Activated naive CD4-positive, alpha-beta T cell treated with Interleukin-2 at 50 U/mL for 16 hours (primary cell): ENCODE measurements at regions not wholly inside any gene's neighbourhood (a gene's known extent, or its start where the extent isn't known, plus 50 kb on each side); places are given as distances from the start of the nearest gene placed in this dataset.

Experiments used
- DNase-seq: peaks from one replicate; pipeline ENCODE4 v3.0.0-alpha.2; 2020

DNA sequence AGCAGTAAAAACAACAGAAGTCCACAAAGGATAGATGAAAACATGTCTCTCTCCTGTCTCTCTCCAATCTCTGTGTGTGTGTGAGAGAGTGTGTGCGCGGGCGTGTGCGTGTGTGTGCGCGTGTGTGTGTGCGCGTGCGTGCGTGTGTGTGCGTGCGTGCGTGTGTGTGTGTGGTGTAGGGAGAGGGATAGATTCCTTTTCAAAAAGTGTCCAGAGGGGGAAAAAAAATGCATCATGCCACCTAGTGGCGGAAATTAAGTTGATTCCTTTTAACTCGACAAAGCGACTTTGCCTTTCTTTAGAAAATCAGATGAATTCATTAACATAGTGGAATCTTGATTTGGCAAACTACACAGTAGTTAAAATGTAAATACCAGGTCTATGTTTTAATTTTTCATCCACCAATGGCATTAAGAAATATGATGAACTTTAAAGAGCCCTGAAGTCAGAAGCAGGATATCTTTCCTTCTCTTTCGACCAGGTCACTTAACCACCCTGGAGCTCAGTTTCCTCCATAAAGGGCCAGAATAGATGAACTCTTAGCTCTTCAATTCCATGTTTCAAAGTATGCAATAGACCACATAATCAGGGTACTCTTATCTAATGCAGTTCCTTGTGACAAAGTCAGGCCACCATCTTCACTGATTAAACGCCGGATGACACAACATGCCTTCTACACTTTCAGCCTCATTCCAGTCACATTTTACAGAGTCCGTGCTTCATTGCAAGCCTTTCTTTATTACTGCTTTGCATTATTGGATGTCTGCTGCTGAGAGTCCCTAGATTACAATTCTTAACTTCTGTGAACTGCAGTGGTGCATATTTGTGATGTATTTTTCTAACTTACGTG, 162.8 kb downstream of the FBXO8 start:
- DNase-seq: peak; percentile 3

DNA sequence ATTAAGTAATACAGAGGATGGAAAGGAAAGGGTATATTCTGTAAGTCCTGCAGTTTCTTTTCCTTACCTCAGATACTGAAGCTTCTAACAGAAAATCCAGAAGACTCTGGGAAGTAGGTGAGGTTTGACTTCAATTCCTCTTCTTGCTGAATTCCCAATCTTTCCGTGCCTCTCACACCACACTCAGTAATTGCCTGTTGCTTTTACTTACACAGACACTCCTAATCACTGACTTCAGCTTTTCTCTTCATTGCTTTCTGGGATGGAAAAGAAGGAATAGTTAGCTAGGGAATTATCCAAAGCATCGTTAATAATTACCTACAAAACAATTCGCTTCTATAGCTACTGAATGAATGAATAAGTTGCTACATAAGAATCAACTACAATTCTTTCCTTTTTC, 163.6 kb downstream of the FBXO8 start:
- DNase-seq: no peak

DNA sequence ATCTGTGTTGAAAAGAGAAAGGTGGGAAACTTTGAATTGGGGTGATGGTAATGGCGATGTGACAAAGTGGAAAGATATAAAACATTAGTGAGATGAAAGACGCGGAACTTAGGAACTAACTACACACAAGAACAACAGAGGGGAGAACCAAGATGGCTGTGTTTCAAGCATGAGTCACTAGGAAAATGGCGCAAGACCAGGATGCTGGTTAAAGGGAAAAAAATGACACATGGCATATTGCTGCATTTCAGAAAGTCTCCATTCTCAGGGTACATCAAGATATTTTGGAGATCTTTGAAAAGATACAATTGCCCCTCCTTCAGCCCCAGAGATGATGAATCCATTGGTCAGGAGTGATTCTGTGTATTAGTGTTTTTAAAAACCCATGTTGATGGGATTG, 164.4 kb downstream of the FBXO8 start:
- no peak for DNase-seq

DNA sequence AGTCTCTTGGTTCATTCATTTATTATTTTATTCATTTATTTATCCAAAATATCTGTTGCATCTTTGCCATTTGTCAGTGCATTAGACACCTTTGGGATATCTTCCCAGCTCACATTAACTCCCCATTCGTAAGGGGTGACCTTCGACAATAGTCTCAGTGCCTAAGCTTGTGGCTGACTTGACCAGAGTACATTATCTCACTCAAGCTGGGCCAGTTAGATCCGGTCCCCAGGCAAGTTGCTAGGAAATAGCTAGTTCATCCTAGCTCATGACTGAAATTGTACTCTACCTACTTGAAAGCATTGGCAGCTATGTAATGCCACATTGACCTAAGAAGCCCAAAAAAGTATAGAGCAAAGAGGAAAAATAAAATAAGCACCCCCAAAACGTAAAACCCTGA, 165.3 kb downstream of the FBXO8 start:
- no peak for DNase-seq

DNA sequence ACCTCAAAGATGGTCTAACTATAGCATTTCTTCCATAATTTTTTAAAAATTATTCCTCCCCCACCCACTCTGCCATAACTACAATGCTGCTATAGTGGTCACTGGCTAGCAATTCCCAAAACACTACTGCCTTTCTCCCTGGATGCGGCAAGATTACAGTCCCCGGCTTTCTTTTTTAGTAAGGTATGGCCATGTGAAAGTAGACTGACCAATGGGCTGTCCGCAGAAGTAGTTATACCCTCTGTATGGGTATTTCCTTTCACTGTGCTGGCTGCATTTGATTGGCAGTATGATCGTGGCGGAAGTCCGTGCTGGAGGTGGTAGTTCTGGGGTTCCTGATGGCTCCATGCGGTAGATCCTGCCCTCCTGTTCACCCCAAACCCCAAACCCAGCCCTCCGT, 166.0 kb downstream of the FBXO8 start:
- DNase-seq: no peak

DNA sequence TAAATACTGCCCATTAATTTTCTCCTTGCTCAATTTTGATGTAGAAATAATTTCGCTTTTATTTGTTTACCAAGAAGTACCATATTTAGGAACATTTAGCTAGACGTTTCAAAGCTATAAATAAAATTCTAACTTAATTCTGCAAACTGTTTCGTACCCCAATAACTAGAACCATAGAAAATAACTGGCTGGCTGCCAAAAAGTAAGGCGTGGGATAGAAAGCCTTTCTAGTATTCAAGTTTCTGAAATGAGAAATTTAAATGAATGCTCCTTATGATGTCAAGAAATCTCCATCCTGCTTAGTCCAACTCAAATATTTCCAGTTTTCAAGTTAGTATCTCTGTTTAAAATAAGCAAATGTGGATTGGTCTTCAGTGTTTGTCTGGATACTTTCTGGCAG, 167.4 kb downstream of the FBXO8 start:
- no peak for DNase-seq

DNA sequence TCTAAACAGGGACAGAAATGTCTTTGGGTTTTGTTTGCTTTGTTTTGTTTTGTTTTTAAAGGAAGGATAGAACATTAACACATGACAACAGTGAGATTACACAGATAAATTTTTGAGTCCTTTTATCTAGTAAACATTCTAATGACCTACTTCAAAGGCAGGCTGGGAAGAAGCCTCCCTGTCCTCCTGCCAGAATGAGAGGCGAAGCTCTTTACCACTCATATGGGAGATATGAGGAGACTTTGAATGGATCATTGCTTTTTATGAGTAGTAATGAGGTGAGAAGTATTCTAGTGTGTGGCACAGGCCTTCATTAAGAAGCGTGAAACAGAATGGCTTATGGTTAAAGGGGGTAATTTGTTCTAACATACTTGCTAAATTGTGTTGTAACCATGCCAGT, 172.0 kb downstream of the FBXO8 start:
- no peak for DNase-seq

DNA sequence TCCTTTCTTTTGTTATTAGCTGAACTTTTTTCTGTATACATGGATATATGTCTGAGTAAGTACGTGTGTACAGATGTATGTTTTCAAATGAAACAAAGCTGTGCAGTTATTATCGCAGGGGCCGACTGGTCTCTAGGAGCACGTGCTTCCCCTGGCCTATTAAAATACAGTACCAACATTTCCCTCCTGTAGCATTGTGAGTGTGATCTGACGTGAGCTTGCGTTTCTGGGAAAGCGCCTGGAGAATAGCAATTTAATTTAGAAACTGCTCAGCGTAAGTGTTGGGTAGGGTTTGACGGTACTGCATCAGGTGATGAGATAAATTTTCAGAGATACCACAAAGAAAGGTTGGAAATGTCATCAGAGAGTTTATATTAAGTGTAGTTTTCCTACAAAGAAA, 173.3 kb downstream of the FBXO8 start:
- DNase-seq: no peak

DNA sequence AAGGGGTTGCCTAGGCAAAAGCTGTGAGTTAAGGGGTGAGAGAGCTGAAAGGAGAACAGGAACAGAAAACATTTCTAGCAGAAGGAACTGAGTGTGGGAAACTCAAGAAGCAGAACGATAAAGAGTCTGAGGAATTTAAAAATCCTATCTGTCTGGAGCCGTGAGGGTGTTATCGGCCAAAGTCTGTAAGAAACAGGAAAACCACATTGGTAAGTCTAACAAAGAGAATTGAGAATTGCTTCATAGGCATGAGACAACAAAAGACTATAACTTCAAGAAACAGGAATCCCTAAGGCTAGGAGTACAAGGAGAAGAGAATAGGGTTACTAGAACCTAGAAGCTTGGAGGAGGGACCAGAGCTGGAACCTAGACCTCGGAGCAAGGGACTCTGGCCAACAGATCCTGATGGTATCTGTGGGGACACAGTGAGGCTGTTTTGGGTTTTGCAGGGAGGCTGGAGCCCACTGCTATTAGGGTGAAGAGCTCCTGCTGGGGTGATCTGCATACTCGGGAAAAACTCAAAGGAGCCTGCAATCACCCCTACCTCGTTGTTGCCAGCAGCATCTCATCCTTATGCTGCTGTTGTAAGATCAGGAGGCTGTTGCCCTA, 175.6 kb downstream of the FBXO8 start:
- DNase-seq: no peak

DNA sequence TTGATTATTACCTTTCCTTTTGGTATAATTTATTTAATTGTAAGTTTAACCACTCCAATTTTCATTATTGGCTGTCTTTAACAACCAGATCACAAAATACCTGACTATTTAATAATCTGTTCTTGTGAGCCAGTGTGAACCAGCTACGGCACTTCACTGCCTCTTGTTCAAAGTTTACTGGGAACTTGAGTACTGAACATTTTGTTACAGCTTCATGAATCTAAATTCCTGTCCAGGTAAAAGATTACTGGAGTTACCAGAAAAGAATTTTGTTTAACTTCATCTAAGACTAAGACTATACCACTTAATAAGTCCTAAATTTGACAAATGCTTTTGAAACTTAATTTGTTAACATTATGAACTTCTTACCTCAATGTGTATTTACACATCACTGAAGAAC, 178.3 kb downstream of the FBXO8 start:
- no peak for DNase-seq

DNA sequence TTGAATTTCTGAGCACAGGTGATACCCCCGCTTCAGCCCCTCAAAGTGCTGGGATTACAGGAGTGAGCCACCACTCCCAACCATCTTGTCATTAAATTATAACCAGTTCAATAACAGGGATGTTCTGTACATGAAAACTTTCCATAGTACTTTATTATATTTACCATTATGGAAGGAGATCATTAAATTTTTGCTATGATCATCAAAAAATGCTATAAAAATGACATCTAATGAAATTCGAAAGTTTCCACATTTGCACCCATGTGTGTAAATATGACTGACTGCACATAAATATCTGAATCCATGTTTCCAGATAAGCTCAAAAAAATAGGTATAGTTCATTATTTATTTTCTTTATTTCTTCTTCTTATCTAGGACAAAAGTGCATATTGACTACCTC, 182.6 kb downstream of the FBXO8 start:
- no peak for DNase-seq

DNA sequence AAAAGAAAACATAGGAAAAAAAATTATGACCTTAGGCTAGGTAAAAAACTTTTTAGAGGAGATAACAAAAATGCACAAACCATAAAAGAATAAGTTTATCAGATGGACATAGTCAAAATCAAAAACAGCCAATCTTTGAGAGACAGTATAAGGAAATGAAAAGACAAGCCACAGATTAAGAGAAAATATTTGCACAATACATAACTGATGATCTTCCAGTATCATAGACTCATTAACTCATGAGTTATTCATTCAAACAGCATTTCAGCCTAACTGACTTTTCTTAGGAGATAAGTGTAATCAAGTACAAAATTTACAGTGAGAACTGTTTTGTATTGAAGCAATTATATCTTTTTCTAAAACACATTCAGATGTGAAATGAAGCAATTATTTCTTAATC, 183.8 kb downstream of the FBXO8 start:
- no peak for DNase-seq

DNA sequence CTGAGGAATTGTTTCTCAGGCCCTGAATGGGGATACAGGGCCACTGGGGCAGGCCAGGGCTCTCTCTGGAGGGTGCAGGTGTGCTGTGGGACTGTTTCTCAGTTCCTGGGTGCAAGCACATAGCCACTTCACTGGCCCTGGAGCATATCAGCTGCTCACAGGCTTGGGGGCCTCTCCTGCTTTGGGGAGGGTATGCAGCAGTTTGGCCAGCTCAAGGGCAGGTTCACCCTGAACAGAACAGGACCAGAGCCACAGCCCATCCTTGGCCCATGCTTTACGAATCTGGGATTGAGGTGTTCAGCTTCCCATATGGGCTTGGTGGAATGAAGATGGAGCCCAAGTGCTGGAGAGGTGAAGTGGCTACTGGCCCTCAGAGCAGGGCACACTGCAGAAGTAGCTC, 186.5 kb downstream of the FBXO8 start:
- DNase-seq: no peak

DNA sequence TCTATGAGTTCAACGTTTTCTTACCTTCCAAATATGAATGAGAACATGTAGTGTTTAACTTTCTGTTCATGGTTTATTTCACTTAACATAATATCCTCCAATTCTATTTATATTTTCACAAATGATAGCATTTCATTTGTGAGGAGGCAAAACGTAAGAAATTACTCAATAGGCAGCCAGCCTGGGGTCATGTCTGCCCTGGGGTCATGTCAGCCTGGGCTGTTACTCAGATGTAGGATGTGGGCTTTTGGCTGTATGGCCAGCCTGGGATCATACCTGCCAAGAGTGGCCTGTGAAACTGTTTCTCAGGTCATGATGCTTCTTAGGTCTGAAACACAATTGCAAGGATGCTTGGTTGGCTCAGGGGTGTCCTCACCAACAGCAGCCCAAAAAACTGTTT, 187.0 kb downstream of the FBXO8 start:
- DNase-seq: no peak

DNA sequence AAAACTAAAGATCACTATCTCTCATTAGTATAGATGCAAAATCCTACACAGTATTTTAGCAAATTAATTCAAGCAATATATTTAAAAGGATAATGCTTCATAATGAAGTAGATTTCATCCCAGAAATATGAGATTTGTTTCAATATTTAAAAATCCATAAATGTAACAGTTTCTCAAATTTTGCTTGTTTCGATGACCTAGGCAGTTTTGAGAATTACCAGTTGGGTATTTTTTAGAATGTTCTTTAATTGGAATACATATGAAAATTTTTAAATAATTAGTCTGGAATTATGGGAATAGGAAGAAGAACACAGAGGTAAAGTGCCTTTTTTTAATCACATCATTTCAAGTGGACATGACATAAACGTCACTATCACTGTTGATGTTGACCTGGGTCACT, 192.3 kb downstream of the FBXO8 start:
- no peak for DNase-seq

DNA sequence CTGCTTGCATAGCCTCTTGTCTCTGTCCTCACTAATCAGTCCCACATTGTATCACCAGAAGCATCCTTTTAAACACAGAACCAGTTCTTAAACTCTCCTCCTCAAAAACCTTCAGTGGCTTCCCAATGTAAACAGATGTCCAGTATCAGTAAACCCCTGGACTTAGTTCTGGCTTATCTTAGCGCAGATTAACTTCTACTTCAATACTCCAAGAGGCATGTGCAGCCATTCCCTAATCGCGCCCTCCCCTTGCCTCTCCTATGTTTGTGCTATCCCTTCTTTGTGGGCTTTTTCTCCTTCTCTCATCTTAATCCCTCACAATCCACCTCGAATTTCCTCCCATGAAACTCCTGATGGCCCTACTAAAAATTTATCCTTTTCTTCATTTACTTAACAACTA, 193.8 kb downstream of the FBXO8 start:
- DNase-seq: no peak

DNA sequence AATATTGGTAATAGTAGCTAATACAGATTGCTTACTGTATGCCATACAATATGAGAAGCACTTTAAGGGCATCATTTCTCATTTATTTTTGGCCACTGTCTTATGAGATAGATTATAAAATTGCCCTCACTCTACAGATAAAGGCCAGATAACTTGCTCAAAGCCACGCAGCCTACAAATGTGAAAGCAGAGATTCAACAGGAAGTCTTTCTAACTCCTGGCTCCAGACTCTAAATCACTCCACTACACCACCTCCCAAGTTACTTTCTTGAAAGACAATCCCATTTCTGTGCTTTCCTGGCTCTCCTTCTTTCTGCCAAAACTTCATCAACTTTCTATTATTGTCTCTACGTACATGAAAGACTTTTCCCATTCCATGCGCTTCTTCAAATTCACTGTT, 194.7 kb downstream of the FBXO8 start:
- DNase-seq: no peak

DNA sequence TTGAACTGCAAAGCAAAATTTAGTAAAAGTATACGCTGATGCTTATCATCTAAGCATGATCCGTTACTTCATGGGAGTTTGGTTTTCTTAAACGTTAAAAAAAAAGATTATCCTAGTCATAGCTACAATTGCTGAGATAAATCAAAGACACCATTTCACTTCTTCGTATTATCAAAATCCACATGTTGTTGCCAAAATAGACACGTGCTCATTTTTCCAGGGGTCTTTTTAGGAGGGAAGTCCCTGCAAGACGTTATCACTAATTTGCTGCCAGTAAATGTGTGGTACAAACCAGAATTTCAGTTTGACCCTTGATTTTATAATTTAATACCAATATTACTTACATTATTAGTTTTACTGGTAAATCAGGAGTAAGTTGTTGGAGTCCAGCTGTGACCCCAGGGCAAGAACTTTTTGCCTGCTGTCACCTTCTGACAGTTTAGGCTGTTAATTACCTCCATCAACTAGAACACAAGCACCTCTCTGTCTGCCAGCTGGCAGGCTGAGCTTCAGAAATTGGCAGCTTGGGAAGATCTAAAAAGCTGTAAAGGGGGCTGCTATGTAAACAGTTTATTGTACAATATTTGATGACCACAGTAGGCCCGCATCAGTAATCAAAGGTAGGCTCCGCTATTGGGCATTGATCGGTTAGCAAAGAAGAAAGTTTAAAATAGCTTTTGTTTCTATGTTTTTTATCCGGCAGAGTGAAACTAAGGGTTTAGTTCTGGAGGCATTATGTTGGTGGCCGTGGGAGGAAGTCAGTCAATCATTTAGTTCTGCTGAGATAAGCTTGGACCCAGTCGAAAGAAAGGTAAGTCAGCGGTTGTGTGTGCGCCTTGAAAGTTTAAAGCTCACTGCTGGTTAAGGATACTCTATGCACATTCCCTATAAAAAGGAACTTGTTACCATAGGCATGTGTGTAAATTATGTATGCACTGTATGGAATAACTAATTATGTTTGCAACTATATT, 196.4 kb downstream of the FBXO8 start:
- no peak for DNase-seq

DNA sequence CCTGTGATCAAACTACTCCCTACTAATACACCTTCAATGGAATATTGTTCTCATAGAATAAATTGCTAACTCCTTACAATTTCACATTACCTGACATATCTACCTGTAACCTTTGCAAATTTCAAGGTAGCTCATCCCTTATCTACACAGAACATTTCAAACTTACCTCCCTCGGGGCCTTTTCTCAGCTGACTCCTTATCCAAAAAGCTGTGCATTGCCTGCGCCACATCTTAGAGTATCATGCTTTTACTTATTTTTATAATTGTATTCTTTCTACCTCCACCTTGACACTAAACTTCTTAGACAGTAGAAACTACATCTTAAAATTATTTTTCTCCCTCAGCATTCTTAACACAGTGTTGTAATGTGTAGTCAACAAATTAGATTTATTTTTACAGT, 198.5 kb downstream of the FBXO8 start:
- no peak for DNase-seq

DNA sequence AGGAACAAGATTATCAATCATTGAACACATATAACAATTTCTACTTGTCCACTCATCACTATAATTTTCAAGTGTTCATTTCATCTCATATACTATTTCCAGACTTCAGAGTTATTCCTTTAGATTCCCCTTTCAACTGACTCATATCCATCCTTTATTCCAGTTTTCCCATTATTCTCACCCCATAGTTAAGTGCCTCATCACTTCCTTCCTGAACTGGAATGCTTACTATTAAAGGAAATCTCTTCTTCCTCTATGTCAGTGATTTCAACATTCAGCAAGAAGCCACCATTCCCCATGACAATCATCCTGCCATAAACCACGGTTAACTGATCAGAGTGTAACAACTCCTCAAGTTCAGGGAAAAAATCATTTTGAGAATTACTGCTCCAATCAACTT, 198.9 kb downstream of the FBXO8 start:
- no peak for DNase-seq

DNA sequence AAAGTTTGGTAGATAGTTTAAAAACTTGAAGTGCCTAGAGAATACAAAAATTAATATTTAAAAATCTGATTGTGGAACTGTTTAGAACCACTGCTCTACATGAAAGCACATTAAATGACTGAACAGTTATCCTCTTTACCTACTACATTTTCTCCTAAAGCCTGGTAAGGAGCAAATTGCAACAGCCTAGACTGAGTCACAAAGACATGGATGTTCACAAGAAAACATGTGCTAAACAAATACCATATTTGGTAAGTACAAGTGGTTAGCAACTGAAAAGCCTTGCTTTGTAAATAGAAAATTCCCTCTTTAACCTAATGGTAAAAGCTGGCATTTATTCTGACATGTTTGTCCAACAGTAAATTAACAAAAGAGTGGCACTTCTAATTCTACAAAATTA, 203.1 kb downstream of the FBXO8 start:
- no peak for DNase-seq

DNA sequence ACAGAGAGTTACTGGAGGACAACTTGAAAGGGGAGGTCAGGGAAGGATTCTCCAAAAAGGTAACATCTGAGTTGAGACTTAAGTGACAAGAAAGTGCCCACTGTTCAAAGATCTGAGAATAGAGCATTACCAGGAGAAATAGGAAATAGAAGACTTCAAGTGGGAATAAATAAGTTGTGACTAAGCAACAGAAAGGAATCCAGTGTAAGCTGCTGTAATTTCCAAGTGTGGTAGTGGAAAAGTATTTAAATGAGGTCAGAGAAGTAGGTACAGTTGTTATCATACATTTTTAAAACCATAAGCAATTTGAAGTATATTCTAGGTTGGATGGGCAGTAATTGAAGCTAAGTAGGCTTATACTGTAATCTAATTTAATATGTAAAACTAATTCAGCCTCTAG, 211.9 kb downstream of the FBXO8 start:
- no peak for DNase-seq

DNA sequence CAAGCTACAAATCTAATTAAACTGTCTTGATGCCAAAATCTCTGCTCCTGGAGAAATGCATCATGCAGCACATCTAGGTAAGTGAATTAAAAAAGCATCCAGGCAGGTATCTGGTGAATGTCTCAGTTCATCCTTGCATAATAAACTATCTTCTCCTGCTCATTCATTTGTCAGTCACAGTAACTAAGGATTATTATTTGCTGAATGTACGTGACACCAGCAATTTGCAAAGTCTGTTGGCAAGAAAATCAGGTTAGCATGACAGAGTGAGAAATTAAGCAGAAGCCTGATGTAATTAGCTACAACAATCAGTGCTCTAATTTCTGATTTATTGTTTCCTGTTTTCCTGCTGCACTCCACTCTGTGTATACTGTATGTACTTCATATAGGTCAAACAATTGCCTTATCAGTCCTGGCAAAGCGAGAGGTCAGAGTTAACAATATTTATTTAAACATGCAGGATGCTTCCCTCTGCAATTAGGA, 213.6 kb downstream of the FBXO8 start:
- DNase-seq: no peak
